Lower leg skin (tissue), 4 donors: ENCODE measurements at regions not wholly inside any gene's neighbourhood (a gene's known extent, or its start where the extent isn't known, plus 50 kb on each side); places are given as distances from the start of the nearest gene placed in this dataset.

Source experiments
- DNase-seq, 2 donors: peaks; one replicate each; pipeline ENCODE4 v3.0.0-alpha.2; 2019; ENCODE audit warnings: low spot score in 2 of 2
- H3K4me3 ChIP-seq: fragments of 200-600 bp; sonication (generic); 2 replicates; pipeline ENCODE4 v1.5.1; 2017; ENCODE audit warnings: mild to moderate bottlenecking, low read depth; ENCODE audit not compliant: poor library complexity, severe bottlenecking
- POLR2A ChIP-seq, 2 donors: fragments of 450-650 bp; IDR thresholded peaks; one replicate each; pipeline ENCODE4 v1.6.1; 2016 to 2017; ENCODE audit warnings: antibody characterized with exemption in 2 of 2, mild to moderate bottlenecking in 1 of 2, moderate library complexity in 1 of 2
- WGBS, 2 donors: methylation state at CpG; one replicate each; pipeline ENCODE4 v1.1.5; 2018; 5-methylcytosine and 5-hydroxymethylcytosine counted together
- intact Hi-C: fragments of 100-400 bp; cut with DNase I; formaldehyde crosslinking; loops from one replicate; pipeline ENCODE4 v1.15.0; 2023; ENCODE audit warnings: low total_unique reads
- TF ChIP-seq, protein P1 (sequence below), 3 donors: fragments of 450-650 bp; IDR thresholded peaks; one replicate each; pipeline ENCODE4 v1.5.1; 2016; ENCODE audit warnings: antibody characterized with exemption in 3 of 3, mild to moderate bottlenecking in 3 of 3, moderate library complexity in 2 of 3

DNA sequence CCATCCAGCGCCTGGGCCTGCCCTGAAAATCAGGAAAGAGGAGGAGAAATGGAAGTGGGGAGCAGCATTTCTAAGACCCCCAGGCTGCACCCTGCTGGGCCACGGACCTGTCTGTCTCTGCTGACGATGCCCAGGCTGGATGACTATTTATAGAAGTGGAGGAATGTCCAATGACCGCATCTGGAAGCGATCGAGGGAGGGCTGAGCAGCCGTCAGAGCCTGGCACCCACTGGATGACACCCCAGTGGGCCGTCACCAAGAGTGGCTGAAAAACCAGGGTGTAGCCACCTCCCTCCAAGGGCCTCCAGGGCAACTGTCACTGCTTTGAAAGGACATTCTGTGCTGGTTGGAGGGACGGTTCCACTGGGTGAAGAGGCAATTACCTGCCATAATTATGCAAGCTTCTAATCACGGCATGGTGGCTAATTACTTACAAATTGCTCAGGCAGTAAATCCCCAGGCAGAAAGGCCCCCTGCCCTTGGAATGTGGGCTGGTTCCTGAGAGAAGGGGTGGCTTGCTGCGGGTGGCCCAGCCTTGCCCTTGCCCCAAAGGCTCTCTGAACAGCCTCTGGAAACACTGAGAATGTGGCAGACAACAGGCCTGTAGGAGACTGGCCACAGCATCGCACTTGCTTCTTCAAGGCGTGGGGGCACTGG, 332.1 kb downstream of the C16orf95 start:
- no peak for DNase-seq
- intact Hi-C loops: no loop called here
- WGBS, 2 donors: 59 to 62% methylated on average over 13 of the region's 13 CpGs
- no peak overlapping the region for H3K4me3 ChIP-seq
- no peak for TF ChIP-seq POLR2A (IDR thresholded peaks at IDR 0.05)
- TF ChIP-seq, protein P1, sequence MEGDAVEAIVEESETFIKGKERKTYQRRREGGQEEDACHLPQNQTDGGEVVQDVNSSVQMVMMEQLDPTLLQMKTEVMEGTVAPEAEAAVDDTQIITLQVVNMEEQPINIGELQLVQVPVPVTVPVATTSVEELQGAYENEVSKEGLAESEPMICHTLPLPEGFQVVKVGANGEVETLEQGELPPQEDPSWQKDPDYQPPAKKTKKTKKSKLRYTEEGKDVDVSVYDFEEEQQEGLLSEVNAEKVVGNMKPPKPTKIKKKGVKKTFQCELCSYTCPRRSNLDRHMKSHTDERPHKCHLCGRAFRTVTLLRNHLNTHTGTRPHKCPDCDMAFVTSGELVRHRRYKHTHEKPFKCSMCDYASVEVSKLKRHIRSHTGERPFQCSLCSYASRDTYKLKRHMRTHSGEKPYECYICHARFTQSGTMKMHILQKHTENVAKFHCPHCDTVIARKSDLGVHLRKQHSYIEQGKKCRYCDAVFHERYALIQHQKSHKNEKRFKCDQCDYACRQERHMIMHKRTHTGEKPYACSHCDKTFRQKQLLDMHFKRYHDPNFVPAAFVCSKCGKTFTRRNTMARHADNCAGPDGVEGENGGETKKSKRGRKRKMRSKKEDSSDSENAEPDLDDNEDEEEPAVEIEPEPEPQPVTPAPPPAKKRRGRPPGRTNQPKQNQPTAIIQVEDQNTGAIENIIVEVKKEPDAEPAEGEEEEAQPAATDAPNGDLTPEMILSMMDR (IDR thresholded peaks at IDR 0.05): no peak

DNA sequence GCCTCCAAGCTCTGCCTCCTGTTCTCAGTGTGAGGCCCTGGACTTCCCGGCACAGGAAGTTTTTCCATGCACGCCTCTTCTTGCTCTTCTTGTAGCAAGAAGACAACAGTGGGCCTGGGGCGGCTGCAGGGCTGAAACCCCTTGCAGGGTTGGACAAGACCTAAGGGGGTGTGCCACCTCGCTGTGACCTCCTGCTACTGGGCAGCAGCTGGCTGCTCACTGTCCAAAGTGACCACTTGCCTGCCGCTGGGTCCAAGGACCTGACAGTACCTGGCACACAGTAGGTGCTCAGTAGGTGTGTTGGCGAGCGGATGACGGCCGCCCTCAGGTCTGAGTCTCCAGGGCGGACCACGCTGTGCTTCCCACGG, 331.6 kb downstream of the C16orf95 start:
- TF ChIP-seq POLR2A (IDR thresholded peaks at IDR 0.05): no peak
- TF ChIP-seq, protein P1 (IDR thresholded peaks at IDR 0.05): no peak
- 84 to 86% methylated on average over 12 of the region's 12 CpGs for WGBS, 2 donors
- intact Hi-C loops: no loop called here
- no peak for DNase-seq
- no peak overlapping the region for H3K4me3 ChIP-seq

DNA sequence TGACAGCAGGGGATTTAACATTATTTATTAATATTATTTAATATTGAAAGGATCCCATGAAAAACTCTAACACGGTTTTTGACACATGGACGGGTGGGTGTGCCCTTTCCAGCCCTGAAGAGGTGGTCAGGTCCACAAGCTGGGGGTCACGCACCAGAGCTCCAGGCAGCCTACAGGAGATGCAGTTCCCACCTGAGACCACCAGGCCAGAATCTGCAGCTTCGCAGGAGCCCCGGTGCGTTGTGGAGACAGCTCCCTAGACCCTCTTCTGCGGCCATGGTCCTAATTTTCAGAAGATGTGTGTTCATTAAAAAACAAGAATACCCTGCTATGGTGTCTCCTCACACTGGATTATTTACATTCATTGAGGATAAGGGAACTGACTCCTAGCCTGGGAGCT, 331.1 kb downstream of the C16orf95 start:
- whole genome bisulfite sequencing, 2 donors: 81 to 82% methylated on average over 7 of the region's 7 CpGs
- intact Hi-C loops: no loop called here
- DNase-seq: no peak
- no peak overlapping the region for H3K4me3 ChIP-seq
- no peak for TF ChIP-seq POLR2A (IDR thresholded peaks at IDR 0.05)
- TF ChIP-seq, protein P1 (IDR thresholded peaks at IDR 0.05): no peak

DNA sequence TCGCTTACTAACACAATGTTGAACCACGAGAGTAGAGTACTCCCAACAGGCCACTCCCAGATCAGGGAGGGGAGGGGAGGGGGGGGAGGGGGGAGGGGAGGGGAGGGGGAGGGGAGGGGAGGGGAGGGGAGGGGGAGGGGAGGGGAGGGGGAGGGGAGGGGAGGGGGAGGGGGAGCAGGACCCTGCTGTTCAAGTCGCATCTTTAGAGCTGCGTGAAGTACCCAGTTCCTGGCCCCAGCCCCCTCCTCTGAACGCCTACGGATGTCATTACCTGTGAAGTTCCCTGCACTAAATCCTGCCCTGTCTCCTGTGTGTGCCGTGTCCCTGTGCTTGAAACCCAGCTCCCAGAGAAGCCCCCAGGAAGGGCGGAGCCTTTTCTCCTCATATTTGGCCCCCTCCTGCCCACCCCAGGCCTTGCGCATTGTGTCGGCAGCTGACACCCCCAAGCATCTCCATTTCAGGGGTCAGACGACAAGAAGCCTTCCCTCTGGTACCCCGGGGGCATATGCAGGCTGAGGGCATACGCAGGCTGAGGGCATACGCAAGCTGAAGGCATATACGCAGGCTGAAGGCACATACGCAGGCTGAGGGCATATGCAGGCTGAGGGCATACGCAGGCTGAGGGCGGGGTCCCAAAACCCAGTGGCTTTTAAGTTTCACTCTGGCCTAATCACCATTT, 330.2 kb downstream of the C16orf95 start:
- 80 to 81% methylated on average over 16 to 17 of the region's 18 CpGs for WGBS, 2 donors
- H3K4me3 ChIP-seq: no peak overlapping the region
- intact Hi-C loops: no loop called here
- no peak for DNase-seq
- TF ChIP-seq, protein P1 (IDR thresholded peaks at IDR 0.05): no peak
- TF ChIP-seq POLR2A (IDR thresholded peaks at IDR 0.05): no peak

DNA sequence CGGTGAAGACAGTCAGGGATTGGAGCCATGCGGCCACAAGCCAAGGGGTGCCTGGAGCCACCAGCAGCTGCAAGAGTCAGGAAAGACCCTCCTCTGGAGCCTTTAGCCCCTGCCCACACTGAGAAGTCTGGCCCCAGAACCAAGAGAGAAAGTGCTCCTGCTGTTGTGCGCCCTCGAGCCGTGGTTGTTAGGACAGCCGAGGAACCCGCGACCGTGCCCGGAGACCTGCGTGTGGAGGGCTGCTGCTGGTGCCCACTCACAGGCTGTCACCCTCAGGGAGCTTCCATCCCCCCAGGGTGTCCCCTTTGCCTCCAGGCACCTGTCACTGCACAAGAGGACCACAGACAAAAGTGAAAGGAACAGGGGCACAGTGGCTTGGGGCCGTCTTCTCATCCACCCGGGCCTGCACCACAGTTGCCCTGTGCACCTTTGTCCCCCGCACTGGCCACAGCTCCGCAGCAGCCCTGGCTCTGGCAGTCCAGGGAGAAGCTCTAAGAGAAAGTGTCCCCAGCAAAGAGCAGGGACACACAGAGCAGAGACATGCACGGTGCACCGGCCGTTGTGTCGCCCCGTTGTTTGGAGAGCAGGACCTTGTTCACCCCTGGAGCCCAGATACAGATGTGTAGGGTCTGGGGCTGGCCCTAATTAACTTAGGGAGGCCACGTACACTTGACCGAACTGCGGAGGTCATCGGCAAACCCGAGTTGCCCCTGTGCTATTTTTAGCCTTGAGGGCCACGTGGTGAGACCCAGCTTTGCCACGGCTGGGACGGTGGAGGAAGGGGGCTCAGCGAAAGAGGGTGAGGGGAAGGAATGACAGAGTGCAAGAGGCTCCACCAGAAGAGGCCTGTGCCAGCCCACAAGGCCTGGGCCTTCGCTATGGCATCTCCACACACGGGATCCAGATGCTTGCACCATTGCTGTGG, 329.2 kb downstream of the C16orf95 start:
- H3K4me3 ChIP-seq: no peak overlapping the region
- 83 to 86% methylated on average over 30 to 31 of the region's 31 CpGs for whole genome bisulfite sequencing, 2 donors
- intact Hi-C loops: no loop called here
- TF ChIP-seq, protein P1 (IDR thresholded peaks at IDR 0.05): no peak
- TF ChIP-seq POLR2A (IDR thresholded peaks at IDR 0.05): no peak
- DNase-seq: no peak
